ENCODE measurements at regions not wholly inside any gene's neighbourhood (a gene's known extent, or its start where the extent isn't known, plus 50 kb on each side); places are given as distances from the start of the nearest gene placed in this dataset.

- H3K27me3 Mint-ChIP-seq: no peaks in the 10 kb centered on the region
- H3K4me1 Mint-ChIP-seq (ENCODE audit: low read depth): no peaks in the 10 kb centered on the region
- no peak for DNase-seq
- H3K9me3 Mint-ChIP-seq: no peaks in the 10 kb centered on the region
- H3K27ac Mint-ChIP-seq: no peak overlapping the region
- CTCF ChIA-PET: no interaction called here
- intact Hi-C loops (cut with micrococcal nuclease): no loop called here
- H3K4me3 Mint-ChIP-seq: no peak overlapping the region
- H3K36me3 Mint-ChIP-seq: no peaks in the 10 kb centered on the region
- POLR2A ChIA-PET: no interaction called here
Measured at GRCh38 chr12:81888961-81889360, 129.8 kb upstream of the PPFIA2 start.

GRCh38 chr12:81888106-81888740 lies 129.1 kb upstream of the PPFIA2 start:
- Mint-ChIP-seq H3K4me3 (no peak overlapping the region), H3K27ac (no peak overlapping the region), H3K27me3 (no peaks in the 10 kb centered on the region), H3K9me3 (no peaks in the 10 kb centered on the region), H3K36me3 (no peaks in the 10 kb centered on the region), H3K4me1 (ENCODE audit: low read depth) (no peaks in the 10 kb centered on the region)
- no peak for DNase-seq
- ChIA-PET CTCF (no interaction called here), POLR2A (no interaction called here)
- intact Hi-C loops (cut with micrococcal nuclease): no loop called here

- ChIA-PET CTCF (no interaction called here), POLR2A (no interaction called here)
Measured at GRCh38 chr12:81874586-81874985, 115.4 kb upstream of the PPFIA2 start.

GRCh38 chr12:81874166-81874565 lies 115.0 kb upstream of the PPFIA2 start:
- Mint-ChIP-seq H3K27me3 (no peaks in the 10 kb centered on the region), H3K27ac (no peak overlapping the region), H3K4me3 (no peak overlapping the region), H3K4me1 (ENCODE audit: low read depth) (no peaks in the 10 kb centered on the region), H3K9me3 (no peaks in the 10 kb centered on the region), H3K36me3 (no peaks in the 10 kb centered on the region)
- CTCF ChIA-PET: no interaction called here
- POLR2A ChIA-PET: no interaction called here
- DNase-seq: no peak
- intact Hi-C loops (cut with micrococcal nuclease): no loop called here

More at GRCh38 chr12:81874586-81874985, 115.4 kb upstream of the PPFIA2 start:
- Mint-ChIP-seq H3K9me3 (no peaks in the 10 kb centered on the region), H3K4me1 (ENCODE audit: low read depth) (no peaks in the 10 kb centered on the region), H3K27me3 (no peaks in the 10 kb centered on the region), H3K4me3 (no peak overlapping the region), H3K36me3 (no peaks in the 10 kb centered on the region), H3K27ac (no peak overlapping the region)
- intact Hi-C loops (cut with micrococcal nuclease): no loop called here
- no peak for DNase-seq

- H3K4me3 Mint-ChIP-seq: no peak overlapping the region
- ChIA-PET POLR2A (no interaction called here), CTCF (no interaction called here)
- no peak overlapping the region for H3K27ac Mint-ChIP-seq
- intact Hi-C loops (cut with micrococcal nuclease): no loop called here
- no peaks in the 10 kb centered on the region for H3K9me3 Mint-ChIP-seq
- H3K36me3 Mint-ChIP-seq: no peaks in the 10 kb centered on the region
- no peak for DNase-seq
- no peaks in the 10 kb centered on the region for H3K27me3 Mint-ChIP-seq
- no peaks in the 10 kb centered on the region for H3K4me1 Mint-ChIP-seq (ENCODE audit: low read depth)
Measured at GRCh38 chr12:81872400-81872799, 113.2 kb upstream of the PPFIA2 start.

- intact Hi-C loops (cut with micrococcal nuclease): no loop called here
- H3K4me3 Mint-ChIP-seq: no peak overlapping the region
- no peaks in the 10 kb centered on the region for H3K9me3 Mint-ChIP-seq
- POLR2A ChIA-PET: no interaction called here
- DNase-seq: no peak
- CTCF ChIA-PET: no interaction called here
- H3K27ac Mint-ChIP-seq: no peak overlapping the region
- H3K4me1 Mint-ChIP-seq (ENCODE audit: low read depth): no peaks in the 10 kb centered on the region
- no peaks in the 10 kb centered on the region for H3K36me3 Mint-ChIP-seq
- H3K27me3 Mint-ChIP-seq: no peaks in the 10 kb centered on the region
Measured at GRCh38 chr12:81866081-81866480, 106.9 kb upstream of the PPFIA2 start.

GRCh38 chr12:81863406-81863805 lies 104.3 kb upstream of the PPFIA2 start:
- H3K27me3 Mint-ChIP-seq: no peaks in the 10 kb centered on the region

GRCh38 chr12:81859521-81859920 lies 100.4 kb upstream of the PPFIA2 start:
- ChIA-PET POLR2A (no interaction called here), CTCF (no interaction called here)
- DNase-seq: no peak
- Mint-ChIP-seq H3K4me3 (no peak overlapping the region), H3K9me3 (no peaks in the 10 kb centered on the region), H3K36me3 (no peaks in the 10 kb centered on the region), H3K4me1 (ENCODE audit: low read depth) (no peaks in the 10 kb centered on the region), H3K27me3 (no peaks in the 10 kb centered on the region), H3K27ac (no peak overlapping the region)
- intact Hi-C loops (cut with micrococcal nuclease): no loop called here

More at GRCh38 chr12:81863406-81863805, 104.3 kb upstream of the PPFIA2 start:
- Mint-ChIP-seq H3K4me1 (ENCODE audit: low read depth) (no peaks in the 10 kb centered on the region), H3K27ac (no peak overlapping the region), H3K4me3 (no peak overlapping the region), H3K36me3 (no peaks in the 10 kb centered on the region), H3K9me3 (no peaks in the 10 kb centered on the region)
- ChIA-PET CTCF (no interaction called here), POLR2A (no interaction called here)
- DNase-seq: no peak
- intact Hi-C loops (cut with micrococcal nuclease): no loop called here

- POLR2A ChIA-PET: no interaction called here
- Mint-ChIP-seq H3K4me1 (ENCODE audit: low read depth) (no peaks in the 10 kb centered on the region), H3K36me3 (no peaks in the 10 kb centered on the region), H3K9me3 (peaks cover 4% of the 10 kb centered on the region), H3K4me3 (no peak overlapping the region), H3K27me3 (no peaks in the 10 kb centered on the region), H3K27ac (no peak overlapping the region)
- DNase-seq: no peak
- intact Hi-C loops (cut with micrococcal nuclease): no loop called here
- CTCF ChIA-PET: no interaction called here
Measured at GRCh38 chr12:81843599-81843998, 84.4 kb upstream of the PPFIA2 start.

GRCh38 chr12:81835783-81836182 lies 76.6 kb upstream of the PPFIA2 start:
- H3K9me3 Mint-ChIP-seq: no peaks in the 10 kb centered on the region
- ChIA-PET CTCF (no interaction called here), POLR2A (no interaction called here)
- intact Hi-C loops (cut with micrococcal nuclease): no loop called here
- peak; percentile 46 for DNase-seq
- H3K27ac Mint-ChIP-seq: no peak overlapping the region
- H3K27me3 Mint-ChIP-seq: no peaks in the 10 kb centered on the region
- H3K36me3 Mint-ChIP-seq: no peaks in the 10 kb centered on the region
- no peak overlapping the region for H3K4me3 Mint-ChIP-seq
- peaks cover 4% of the 10 kb centered on the region for H3K4me1 Mint-ChIP-seq (ENCODE audit: low read depth)

GRCh38 chr12:81819991-81820633 lies 61.0 kb upstream of the PPFIA2 start:
- intact Hi-C loops (cut with micrococcal nuclease): no loop called here
- Mint-ChIP-seq H3K27ac (no peak overlapping the region), H3K36me3 (no peaks in the 10 kb centered on the region), H3K4me1 (ENCODE audit: low read depth) (peaks cover 12% of the 10 kb centered on the region), H3K9me3 (no peaks in the 10 kb centered on the region), H3K4me3 (no peak overlapping the region), H3K27me3 (peaks cover 5% of the 10 kb centered on the region)
- no peak for DNase-seq
- ChIA-PET POLR2A (no interaction called here), CTCF (no interaction called here)

- H3K4me1 Mint-ChIP-seq (ENCODE audit: low read depth): peaks cover 14% of the 10 kb centered on the region
- H3K36me3 Mint-ChIP-seq: peaks cover 7% of the 10 kb centered on the region
- DNase-seq: no peak
- intact Hi-C loops (cut with micrococcal nuclease): no loop called here
- H3K9me3 Mint-ChIP-seq: peaks cover 5% of the 10 kb centered on the region
- ChIA-PET CTCF (no interaction called here), POLR2A (no interaction called here)
- no peak overlapping the region for H3K27ac Mint-ChIP-seq
- peaks cover 8% of the 10 kb centered on the region for H3K27me3 Mint-ChIP-seq
- H3K4me3 Mint-ChIP-seq: no peak overlapping the region
Measured at GRCh38 chr12:81815611-81816010, 56.5 kb upstream of the PPFIA2 start.

GRCh38 chr12:81811778-81812125 lies 52.6 kb upstream of the PPFIA2 start:
- Mint-ChIP-seq H3K27ac (no peak overlapping the region), H3K36me3 (peaks cover 7% of the 10 kb centered on the region), H3K4me1 (ENCODE audit: low read depth) (peaks cover 18% of the 10 kb centered on the region), H3K27me3 (peaks cover 8% of the 10 kb centered on the region), H3K9me3 (peaks cover 5% of the 10 kb centered on the region), H3K4me3 (no peak overlapping the region)
- intact Hi-C loops (cut with micrococcal nuclease): no loop called here
- POLR2A ChIA-PET: no interaction called here
- CTCF ChIA-PET: no interaction called here
- no peak for DNase-seq

Data from activated CD4-positive, alpha-beta memory T cell treated with anti-CD3 and anti-CD28 coated beads for 36 hours (primary cell).